AG10803 (cell line): ENCODE measurements at regions not wholly inside any gene's neighbourhood (a gene's known extent, or its start where the extent isn't known, plus 50 kb on each side); places are given as distances from the start of the nearest gene placed in this dataset.

Experiments used
- DNase-seq: peaks from one replicate; pipeline ENCODE4 v3.0.0; 2010; ENCODE audit warnings: low read depth
- H3K4me3 ChIP-seq: 2 replicates; pipeline ENCODE4 v1.5.1; 2011; ENCODE audit warnings: mild to moderate bottlenecking, low read length, control low read depth
- TF ChIP-seq, protein P1 (sequence below): conservative IDR thresholded peaks from 2 replicates; pipeline ENCODE4 v1.5.1; 2011; ENCODE audit warnings: mild to moderate bottlenecking, low read length, control low read depth, inconsistent platforms

DNA sequence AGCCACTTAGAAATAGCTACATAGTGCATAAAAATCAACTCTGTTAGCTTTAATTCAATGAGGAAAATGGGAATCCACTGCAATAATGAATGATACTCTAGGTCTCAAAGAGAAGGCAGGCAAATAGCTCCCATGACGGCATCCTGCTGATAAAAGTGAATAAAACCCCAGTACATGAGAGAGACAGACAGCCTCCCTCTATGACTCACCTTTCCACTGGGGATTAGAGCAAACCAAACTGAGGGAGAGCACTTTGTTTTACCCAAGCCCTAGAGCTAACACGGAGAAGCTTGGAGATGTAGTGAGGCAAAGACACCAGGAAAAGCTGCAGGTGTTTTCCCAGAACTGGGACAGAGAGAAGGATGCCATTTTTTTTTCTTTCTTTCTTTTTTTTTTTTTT, 621.9 kb downstream of the LRRIQ3 start:
- TF ChIP-seq, protein P1, sequence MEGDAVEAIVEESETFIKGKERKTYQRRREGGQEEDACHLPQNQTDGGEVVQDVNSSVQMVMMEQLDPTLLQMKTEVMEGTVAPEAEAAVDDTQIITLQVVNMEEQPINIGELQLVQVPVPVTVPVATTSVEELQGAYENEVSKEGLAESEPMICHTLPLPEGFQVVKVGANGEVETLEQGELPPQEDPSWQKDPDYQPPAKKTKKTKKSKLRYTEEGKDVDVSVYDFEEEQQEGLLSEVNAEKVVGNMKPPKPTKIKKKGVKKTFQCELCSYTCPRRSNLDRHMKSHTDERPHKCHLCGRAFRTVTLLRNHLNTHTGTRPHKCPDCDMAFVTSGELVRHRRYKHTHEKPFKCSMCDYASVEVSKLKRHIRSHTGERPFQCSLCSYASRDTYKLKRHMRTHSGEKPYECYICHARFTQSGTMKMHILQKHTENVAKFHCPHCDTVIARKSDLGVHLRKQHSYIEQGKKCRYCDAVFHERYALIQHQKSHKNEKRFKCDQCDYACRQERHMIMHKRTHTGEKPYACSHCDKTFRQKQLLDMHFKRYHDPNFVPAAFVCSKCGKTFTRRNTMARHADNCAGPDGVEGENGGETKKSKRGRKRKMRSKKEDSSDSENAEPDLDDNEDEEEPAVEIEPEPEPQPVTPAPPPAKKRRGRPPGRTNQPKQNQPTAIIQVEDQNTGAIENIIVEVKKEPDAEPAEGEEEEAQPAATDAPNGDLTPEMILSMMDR, result no peak
- no peak overlapping the region for H3K4me3 ChIP-seq
- DNase-seq, result no peak

- no peak overlapping the region for H3K4me3 ChIP-seq
- TF ChIP-seq, protein P1, result no peak
- no peak for DNase-seq
Measured at GRCh38 chr1:73564294-73564693, 633.7 kb downstream of the LRRIQ3 start.

- TF ChIP-seq, protein P1, result no peak
- DNase-seq, result no peak
- no peak overlapping the region for H3K4me3 ChIP-seq
Measured at GRCh38 chr1:73556270-73556669, 641.7 kb downstream of the LRRIQ3 start.

- TF ChIP-seq, protein P1, result no peak
- no peak for DNase-seq
- no peak overlapping the region for H3K4me3 ChIP-seq
Measured at GRCh38 chr1:73537400-73537799, 660.6 kb downstream of the LRRIQ3 start.

- H3K4me3 ChIP-seq, result no peak overlapping the region
- TF ChIP-seq, protein P1, result no peak
- DNase-seq, result no peak
Measured at GRCh38 chr1:73517603-73518191, 680.3 kb downstream of the LRRIQ3 start.

- TF ChIP-seq, protein P1, result no peak
- H3K4me3 ChIP-seq, result no peak overlapping the region
- no peak for DNase-seq
Measured at GRCh38 chr1:73516451-73516850, 681.5 kb downstream of the LRRIQ3 start.

DNA sequence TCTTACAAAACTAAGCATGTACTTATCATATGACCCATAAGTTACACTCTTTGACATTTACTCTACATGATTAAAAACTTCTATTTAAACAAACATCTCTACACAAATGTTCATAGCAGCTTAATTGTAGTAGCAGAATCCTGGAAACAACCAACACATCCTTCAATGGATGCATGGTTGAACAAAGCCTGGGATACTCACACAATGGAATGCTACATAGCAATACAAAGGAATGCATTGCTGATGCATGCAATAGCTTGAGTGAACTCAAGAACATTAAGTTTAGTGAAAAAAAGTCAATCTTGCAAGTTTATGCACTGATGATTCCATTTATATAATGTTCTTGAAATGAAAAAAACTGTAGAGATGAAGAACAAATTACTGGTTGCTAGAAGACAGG, 686.9 kb downstream of the LRRIQ3 start:
- TF ChIP-seq, protein P1, result no peak
- no peak for DNase-seq
- H3K4me3 ChIP-seq, result no peak overlapping the region
